Kidney tubule cell (primary cell): ENCODE measurements at regions not wholly inside any gene's neighbourhood (a gene's known extent, or its start where the extent isn't known, plus 50 kb on each side); places are given as distances from the start of the nearest gene placed in this dataset.

Experiments used
- DNase-seq: peaks from one replicate; pipeline ENCODE4 v3.0.0-alpha.2; 2018; ENCODE audit warnings: low spot score

- peak; percentile 44 for DNase-seq
These were observed 79.0 kb upstream of the JUN start for GRCh38 chr1:58862728-58863385.

- no peak for DNase-seq
These were observed 80.8 kb upstream of the JUN start for GRCh38 chr1:58864654-58865053.

- DNase-seq = no peak
These were observed 82.7 kb upstream of the JUN start for GRCh38 chr1:58866578-58866977.

- no peak for DNase-seq
These were observed 85.9 kb upstream of the JUN start for GRCh38 chr1:58869638-58870297.

- DNase-seq = peak; percentile 86
These were observed 86.4 kb upstream of the JUN start for GRCh38 chr1:58870298-58870676.

GRCh38 chr1:58874342-58874741, 90.5 kb upstream of the JUN start:
- DNase-seq = no peak

- peak; percentile 77 for DNase-seq
These were observed 91.2 kb upstream of the JUN start for GRCh38 chr1:58874757-58875755.

- no peak for DNase-seq
These were observed 95.6 kb upstream of the JUN start for GRCh38 chr1:58879464-58879863.

GRCh38 chr1:58880592-58880991, 96.7 kb upstream of the JUN start:
- DNase-seq = no peak

- peak; percentile 97 for DNase-seq
These were observed 97.7 kb upstream of the JUN start for GRCh38 chr1:58881471-58881994.

GRCh38 chr1:58882322-58882948, 98.6 kb upstream of the JUN start:
- DNase-seq = peak; percentile 32

- peak; percentile 98 for DNase-seq
These were observed 99.4 kb upstream of the JUN start for GRCh38 chr1:58883037-58883887.

- no peak for DNase-seq
These were observed 100.1 kb upstream of the JUN start for GRCh38 chr1:58883888-58884482.

- DNase-seq = no peak
These were observed 101.1 kb upstream of the JUN start for GRCh38 chr1:58884706-58885661.

GRCh38 chr1:58885998-58886397, 102.2 kb upstream of the JUN start:
- no peak for DNase-seq

GRCh38 chr1:58886611-58887010, 102.8 kb upstream of the JUN start:
- no peak for DNase-seq

GRCh38 chr1:58887059-58887458, 103.2 kb upstream of the JUN start:
- no peak for DNase-seq

GRCh38 chr1:58888833-58889232, 105.0 kb upstream of the JUN start:
- peak; percentile 52 for DNase-seq

- no peak for DNase-seq
These were observed 106.3 kb upstream of the JUN start for GRCh38 chr1:58890113-58890512.
